SK-N-MC (cell line): ENCODE measurements at regions not wholly inside any gene's neighbourhood (a gene's known extent, or its start where the extent isn't known, plus 50 kb on each side); places are given as distances from the start of the nearest gene placed in this dataset.

Experiments used
- EZH2 ChIP-seq: fragments of 200-600 bp; sonication (generic); IDR thresholded peaks from one replicate; pipeline ENCODE4 v1.6.1; 2017; ENCODE audit warnings: antibody characterized with exemption
- FOXP2 ChIP-seq: optimal IDR thresholded peaks from 2 replicates; pipeline ENCODE3; 2011; ENCODE audit warnings: mild to moderate bottlenecking, moderate library complexity; ENCODE audit not compliant: insufficient read depth; ENCODE audit errors: extremely low read length, control extremely low read depth
- POLR2AphosphoS5 ChIP-seq: IDR thresholded peaks from 2 replicates; pipeline ENCODE4 v1.6.1; 2012; ENCODE audit warnings: mild to moderate bottlenecking, low read depth, low read length, borderline replicate concordance

DNA sequence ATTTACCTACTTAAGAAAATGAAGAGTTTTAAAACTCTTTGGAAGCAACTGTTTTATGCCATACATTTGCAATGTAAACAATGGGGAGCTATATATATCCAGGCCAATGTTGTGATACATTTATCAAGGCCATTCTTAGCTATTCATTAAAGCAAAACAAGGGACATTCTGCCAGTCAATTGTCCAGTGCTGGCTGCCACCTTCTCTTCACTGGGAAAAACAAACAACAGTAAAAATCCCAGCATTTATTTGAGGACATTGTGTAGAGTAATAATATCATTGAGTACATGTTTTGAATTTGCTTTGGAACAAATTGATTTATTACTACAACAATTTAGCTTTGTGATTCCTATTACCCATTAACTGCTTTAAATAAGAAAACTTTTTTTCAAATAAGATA, 1107.4 kb downstream of the DTWD2 start:
- TF ChIP-seq EZH2 (no peak), POLR2AphosphoS5 (no peak), FOXP2 (no peak)
